GM18907 (cell line): ENCODE measurements at regions not wholly inside any gene's neighbourhood (a gene's known extent, or its start where the extent isn't known, plus 50 kb on each side); places are given as distances from the start of the nearest gene placed in this dataset.
"Not testable (repeated sequence)": the region's sequence is repeated elsewhere in the genome, so short reads cannot be mapped to it uniquely, and the experiment has no call there.

Experiments
- ATAC-seq: cut with Tn5 transposase; IDR thresholded peaks from one replicate; pipeline ENCODE4 v1.9.1; 2021; ENCODE audit warnings: mild to moderate bottlenecking, moderate library complexity; ENCODE audit not compliant: unreplicated experiment

DNA sequence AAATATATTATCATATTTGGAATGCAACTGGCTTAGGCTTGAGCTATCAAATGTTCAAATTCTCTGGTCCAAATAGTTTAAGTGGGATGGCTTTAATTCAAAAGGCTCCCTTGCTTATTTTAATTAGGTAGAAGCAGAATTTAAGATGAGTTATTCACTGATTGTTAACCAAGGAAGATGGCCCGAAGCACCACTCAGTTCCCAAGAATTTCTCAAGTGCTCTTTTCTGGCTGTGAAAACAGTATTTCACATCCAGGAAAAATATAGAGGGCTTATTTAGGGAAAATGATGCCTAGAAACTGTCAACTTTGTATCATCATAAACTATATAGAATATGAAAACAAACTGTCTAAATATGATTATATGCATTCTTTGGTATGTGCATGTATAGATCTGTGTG, 246.5 kb upstream of the SFRP2 start:
- ATAC-seq, result no peak

DNA sequence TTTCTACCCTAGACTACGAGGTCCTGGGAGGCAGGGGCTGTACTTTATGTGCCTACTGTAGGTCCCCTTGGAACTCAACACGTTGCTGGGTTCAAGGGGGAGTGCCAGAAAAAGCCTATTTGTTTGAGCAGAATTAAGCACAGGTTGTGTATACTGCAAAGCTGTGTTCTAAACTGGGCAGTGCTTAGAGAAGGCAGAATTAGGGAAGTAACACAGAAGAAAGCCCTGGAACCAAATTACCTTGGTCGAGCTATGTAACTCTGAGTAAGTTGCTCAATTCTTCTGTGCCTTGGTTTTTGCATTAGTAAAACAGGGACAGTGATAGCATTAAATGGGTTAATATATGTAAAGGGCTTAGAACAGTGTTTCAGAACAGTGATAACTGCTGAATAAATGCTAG, 245.0 kb upstream of the SFRP2 start:
- ATAC-seq, result no peak

DNA sequence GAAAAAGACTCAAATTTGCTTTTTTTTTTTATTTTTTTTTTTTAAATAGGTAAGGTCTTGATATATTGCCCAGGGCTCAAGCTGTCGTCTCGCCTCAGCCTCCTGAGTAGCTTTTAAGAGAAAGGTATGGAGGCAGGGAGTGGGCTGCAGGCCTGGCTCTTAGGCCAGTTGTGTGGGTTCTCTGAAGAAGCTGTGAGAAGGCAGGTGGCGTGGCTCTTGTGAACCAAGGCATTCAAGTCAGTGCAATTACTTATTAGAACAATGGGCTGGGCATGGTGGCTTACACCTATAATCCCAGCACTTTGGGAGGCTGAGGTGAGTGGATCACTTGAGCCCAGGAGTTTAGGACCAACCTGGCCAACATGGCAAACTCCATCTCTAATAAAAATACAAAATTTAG, 244.0 kb upstream of the SFRP2 start:
- no peak for ATAC-seq

DNA sequence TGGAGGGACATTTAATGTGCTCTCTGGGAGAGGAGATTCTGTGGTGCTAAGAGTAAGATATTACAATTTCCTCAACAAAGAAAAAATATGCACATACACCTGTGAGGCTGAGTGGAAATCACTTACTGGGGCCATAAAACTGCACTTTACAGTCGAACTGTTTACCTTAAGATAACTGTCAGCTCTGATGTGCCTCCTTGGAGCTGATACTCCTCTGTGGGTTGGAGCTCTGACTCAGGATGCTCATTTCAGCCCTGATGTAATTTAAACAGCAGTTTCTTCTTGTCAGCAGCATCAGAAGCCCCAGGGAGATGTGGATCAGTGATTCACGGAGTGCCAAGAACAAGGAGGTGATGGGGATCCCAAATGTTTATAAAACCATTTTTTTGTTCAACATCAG, 241.9 kb upstream of the SFRP2 start:
- no peak for ATAC-seq

DNA sequence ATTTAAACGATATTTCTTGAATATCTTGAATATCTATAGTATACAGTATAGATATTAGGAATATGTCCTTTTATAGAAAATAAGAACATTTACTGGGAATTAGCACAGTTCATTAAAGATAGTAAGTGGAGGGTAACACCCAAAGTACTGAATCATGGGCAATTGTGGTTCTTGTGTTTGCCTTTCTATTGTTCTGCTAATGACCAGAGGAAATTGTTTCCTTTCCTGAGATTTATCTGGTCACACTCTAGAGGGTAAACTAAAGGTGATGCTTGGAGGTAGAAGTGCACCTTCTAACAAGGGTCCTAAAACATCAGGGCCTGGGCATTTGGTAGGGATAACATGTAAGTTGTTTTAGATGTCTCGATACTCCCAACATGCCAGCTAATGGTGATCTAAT, 241.3 kb upstream of the SFRP2 start:
- no peak for ATAC-seq

DNA sequence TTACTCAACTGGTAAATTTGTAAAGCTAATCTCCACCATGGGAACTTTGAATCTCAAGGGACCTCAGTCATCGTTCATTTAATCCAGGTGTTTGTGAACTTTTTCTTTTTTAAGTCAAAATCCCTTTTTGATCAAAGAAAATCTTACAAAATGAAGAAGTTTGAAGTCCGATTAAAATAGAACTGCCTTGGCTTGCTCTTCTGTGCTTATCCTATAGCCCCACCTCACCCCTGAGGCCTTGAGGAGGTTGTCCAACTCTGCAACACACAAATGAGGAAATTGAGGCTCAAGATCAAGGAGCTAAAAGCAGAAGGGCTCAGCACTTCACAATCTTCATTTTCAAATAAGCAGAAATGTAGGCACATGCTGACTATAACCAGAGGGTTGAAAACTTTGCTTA, 240.3 kb upstream of the SFRP2 start:
- ATAC-seq, result no peak

DNA sequence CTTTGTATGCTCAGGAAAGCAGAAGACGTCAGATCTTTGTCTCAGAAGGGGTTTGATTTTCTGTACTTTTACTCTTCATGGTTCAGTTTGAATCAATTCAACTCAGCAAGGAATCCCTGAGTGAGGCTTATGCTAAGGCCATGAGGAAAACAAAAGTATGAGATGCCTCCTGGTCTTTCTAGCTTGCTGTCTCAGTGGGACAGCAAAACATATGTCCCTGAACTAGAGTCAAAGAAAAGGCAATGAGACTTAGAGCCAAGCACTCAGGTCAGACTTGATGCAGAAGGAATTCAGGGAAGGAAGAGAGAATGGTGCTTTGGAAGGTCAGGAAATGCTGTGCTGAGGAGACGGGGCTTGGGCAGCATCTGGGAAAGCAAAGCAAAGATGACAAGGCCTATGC, 236.2 kb upstream of the SFRP2 start:
- ATAC-seq, result no peak

DNA sequence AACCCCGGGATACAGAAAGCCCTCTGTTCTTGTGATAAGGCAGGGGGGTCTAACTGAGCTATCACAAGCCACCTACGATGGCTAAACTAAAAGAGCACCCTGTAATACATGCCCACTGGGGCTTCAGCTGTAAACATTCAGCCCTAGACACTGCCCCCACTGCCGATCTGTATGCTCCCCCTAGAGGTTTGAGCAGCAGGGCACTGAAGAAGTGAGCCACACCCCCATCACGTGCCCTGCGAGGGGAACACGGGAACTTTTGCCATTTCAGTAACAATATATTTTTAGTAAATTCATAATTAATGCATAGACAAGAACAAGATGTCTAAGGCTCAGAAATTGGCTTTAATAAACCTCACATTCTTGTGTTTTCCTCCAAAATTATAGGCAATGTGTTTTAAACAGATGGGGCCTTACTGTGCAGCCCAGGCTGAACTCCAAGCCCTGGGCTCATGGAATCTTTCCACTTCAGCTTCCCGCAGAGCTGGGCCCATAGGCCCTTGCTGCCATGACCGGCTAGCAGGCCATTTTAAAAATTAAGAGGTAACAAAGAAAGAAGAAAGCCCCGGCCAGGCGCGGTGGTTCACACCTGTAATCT, 235.3 kb upstream of the SFRP2 start:
- ATAC-seq, result no peak

DNA sequence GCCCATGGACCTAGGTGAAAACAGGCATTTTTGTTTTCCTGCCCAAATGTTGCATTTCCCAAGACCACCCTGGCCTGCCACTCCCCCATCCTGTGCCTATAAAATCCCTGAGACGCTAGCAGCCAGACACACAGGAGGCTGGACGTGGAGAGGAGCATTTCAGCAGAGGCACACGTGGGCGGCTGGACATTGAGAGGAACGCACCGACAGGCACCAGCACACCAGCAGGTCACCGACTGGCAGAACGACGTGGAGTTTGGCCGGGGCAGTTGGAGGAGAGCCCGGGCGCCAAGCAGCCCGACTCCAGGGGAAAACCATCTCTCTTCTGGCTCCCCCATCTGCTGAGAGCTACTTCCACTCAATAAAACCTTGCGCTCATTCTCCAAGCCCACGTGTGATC, 234.8 kb upstream of the SFRP2 start:
- ATAC-seq, result not testable (repeated sequence)

DNA sequence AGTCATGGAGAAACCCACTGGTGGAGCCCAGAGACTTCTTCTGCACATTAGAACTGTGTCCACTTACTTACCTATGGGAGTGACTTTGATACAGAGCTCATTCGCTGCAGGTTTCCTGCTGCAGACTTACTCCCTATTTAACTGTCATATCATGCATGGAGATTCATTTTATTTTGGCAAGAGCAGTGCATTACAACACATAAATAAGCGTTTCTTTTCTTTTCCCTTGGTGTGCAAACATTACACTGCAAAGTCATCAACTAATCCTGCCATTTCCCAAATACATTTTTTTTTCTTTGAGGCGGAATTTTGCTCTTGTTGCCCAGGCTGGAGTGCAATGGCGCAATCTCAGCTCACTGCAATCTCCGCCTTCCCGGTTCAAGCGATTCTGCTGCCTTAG, 230.9 kb upstream of the SFRP2 start:
- ATAC-seq, result no peak

DNA sequence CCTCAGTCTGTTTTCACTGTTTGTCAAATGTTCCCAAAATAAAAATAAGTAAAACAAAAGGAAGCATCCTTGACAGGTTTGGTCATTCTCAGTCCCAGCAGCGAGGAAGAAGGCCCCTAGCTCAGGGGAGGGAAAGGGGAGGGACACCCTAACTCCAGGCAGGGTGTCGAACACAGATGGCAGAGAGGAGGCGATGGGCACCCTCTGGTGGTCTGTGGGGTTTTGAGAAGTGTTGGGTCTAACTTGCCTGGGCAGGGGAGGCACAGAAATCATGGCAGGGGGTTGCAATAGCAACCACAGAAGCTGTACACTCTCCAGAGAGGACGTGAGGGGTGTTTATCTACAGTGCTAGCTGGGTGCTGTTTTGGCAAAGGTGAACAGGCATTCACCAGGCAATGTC, 229.8 kb upstream of the SFRP2 start:
- peak; percentile 44 for ATAC-seq

DNA sequence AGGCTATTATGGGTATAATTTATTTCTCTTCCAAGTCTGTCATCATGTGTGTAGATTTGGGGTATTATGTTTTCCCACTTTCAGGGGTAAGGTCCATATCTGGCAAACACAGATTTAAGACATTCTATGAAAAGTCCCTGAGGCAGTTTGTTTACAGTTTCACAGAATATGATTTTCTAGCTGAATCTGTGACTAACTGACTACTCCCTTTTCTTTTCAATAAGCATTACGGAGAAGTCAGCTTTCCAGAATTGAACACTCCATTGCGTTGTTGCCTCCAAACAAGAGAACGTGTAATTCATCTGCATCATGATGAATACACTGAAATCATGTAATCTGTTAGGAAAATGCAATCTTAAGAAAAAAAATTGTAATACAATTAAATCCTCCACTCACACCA, 226.7 kb upstream of the SFRP2 start:
- no peak for ATAC-seq

DNA sequence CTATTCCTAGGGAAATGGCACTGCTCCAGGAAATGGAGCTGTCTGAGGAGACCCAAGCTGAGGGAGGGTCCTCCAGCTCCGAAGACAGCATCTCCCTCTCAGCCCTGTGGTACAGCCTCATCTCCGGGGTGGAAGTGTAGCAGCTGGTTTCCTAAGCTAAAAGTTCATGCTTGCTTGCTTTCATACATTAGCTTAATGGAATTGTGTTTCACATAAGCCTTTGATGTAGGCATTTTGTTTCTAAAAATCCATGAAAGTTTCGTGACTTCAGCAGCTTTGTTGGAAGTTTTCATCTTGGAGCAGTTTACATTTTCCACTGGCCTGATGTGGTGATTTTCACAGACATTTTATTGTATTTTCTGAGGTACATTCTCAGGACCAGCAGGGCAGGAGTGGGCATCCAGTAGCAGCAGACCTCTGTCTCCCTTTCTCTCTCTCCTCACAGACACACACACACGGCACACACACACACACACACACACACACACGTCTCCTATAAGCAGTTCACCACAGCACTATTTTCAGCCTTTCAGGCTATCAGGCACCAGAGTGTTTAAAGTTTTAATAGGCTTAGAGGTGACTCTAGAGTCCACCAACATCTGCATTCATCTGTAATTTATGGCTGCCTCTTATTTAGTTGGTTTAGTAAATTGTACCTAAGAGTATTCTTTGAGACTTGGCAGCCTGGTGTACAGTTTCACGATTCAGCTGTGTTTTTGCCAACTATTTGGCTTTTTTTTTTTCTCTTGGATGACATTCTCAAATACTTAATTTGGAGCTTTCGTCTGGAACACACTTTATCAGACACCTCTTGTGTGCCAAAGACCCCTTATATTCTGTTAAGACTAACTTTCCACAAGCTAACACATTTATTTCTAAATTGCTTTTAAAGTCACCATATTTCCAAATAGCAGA, 225.8 kb upstream of the SFRP2 start:
- no peak for ATAC-seq

DNA sequence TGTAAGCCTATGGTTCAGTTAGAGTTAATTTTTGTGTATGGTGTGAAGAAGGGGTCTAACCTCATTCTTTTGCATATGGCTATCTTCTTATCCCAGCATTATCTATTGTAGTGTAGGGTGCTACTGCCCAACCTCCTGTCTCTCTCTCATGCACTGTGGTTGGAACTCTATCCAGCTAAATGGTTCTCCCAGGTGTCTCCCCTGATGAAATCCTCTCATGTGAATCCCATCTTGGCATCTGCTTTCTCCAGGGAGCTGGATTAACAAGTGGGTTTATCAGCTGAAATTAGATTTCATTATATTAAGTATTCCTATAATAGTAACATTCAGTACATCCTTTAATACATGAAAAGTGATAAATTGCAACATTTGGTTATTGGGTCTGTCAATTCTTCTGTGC, 224.7 kb upstream of the SFRP2 start:
- ATAC-seq, result no peak

DNA sequence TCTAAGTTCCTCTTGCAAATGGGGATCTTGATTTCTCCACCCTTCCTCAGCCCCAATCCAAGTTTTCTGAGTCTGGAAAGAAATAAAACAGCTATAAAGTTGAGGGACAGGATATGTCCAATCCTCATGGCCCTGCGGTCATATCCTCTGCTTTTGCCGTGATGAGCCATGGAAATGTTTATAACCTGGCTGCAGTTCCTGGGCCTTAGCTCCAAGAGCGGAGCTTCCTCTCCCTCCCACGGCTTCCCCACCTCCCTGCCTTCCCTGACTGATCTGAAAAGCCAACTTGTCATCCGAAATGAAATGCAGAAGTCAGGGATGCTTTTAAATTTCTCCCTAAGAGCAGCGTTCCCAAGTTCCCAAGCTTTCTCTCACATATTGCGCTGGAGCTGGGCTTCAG, 221.5 kb upstream of the SFRP2 start:
- ATAC-seq, result no peak

DNA sequence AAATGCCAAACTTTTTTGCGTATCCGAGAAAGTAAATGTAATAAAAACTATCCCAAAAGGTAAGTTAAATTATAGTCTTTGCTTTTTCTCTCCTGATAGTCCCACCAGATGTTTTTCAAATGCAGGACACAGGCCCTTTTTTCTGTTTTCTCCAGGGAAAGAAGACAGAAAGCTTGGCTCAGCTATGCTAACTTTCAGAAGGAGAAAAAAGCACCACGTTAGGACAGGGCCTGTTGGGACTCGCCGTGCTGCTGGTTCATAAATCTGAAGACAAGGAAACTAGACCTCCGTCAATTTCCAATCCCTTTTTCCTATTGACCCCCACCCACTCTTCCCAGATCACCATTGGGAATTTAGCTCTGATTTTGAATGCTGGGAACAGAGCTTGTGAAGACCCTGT, 220.9 kb upstream of the SFRP2 start:
- ATAC-seq, result no peak

DNA sequence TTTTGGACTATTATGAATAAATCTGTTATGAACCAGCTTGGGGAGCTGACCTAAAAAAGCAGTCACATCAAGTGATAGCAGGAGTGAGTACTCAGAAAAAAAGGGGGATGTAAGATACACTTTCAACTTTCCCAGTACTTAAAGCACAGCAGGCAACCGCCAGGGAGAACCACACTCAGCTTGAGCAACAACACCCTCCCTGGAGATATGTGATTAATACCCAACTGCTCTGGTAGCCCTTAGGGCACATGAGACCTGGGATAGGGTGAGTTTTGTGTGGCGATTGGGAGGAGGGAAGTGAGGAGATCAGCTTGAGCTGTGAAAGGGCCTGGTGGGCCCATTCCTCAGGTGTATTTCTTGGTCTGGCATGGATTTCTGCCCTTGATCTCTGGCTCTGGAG, 220.3 kb upstream of the SFRP2 start:
- no peak for ATAC-seq

DNA sequence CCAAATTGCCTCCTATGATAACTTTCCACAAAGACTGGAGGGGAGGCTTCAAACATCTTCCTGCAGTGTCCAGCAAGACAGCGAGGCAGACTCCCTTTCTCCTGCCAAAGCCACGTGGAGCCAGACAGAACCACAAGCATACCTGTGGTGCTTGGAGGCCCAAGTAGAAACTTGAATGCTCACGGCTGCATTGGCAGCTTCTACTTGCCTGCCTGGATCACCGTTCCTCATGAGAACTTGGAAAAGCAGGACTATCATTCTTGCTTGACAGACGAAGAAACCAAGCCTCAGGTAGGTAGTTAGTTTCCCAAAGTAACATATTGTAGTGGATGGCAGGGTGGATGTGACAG, 216.3 kb upstream of the SFRP2 start:
- ATAC-seq, result no peak

DNA sequence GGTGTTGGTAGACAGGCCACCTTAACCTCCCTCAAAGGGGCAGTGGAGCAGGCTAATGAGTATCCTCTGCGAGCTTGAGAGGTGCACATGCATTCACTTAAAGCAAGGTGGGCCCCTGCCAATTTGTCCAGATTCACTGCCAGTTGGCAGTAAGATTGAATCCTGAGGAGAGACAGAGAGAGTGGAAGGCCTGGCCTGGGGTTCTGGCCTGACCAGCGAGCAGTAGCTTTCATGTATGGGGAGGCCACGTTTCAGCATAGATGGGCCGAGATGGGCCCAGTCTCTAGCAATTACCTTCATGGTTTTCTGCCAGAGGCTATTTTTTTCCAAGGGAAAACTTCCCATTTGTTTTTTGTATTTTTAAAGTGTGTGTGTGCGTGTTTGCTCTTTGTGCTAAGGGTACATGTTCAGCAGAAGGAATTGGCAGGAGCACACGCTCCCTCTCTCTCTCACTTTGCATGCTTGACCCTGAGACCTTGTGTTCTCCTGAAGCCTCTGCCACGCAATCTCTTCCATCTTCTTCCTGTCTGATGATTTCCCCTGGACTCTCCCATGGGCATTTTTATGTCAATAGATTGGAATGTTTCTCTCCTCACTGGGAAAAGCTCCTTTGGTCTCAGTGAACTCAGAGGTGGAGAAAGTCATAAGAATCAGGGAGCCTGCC, 215.8 kb upstream of the SFRP2 start:
- no peak for ATAC-seq

DNA sequence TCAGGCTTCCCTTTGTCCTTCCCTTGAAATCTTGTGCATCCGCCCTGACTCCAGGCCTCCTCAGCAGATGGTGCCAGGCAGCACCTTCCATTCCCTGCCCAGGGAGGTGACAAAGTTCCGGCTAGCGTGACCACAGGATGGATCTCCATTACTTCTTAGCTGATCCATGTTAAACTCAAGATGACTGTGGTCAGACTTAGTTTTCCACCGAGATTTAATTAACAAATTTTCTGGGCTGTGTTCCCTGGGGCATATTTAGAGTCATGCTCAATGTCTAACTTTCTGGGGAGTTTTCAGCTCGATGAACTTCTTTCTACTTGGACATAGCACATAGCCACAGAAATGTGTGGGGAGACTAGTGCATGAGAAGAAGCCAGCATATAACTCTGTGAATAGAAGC, 215.1 kb upstream of the SFRP2 start:
- no peak for ATAC-seq

DNA sequence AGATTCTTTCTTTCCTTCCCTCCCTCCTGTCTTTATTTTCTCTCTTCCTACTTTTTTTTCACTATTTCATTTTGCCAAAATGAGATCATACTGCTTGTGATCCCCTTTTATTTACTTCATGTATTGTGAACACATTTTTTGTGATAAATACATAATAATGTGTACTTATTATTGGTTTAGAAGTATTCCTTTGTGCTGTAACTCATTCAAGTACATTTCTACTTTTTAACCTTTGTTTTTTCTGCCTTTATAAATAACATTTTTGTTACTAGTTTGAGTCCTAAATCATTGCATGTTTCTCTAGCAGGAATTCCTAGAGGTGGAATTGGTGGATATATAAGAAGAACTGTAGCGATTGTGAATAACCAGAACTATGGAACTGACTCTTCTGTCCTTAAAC, 214.5 kb upstream of the SFRP2 start:
- no peak for ATAC-seq

DNA sequence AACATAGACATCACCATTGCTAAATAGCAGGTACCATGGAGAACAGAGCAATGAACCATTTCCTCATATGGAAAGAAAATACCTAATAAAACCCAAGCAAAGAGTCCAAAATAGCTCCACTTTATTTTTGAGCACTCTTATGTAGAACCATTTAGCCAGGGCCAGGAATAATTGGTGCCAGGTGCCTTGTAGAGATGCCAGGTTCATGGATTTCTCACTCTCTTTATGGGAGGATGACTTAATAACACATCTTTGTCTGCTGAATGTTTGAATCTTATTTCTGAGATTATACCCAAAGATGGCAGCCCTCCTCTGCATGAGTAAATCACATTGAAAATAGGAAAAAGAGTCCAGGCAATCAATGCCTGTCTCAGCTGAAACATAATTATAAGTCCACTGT, 212.3 kb upstream of the SFRP2 start:
- ATAC-seq, result no peak
